GM23338 (cell line): ENCODE measurements at regions not wholly inside any gene's neighbourhood (a gene's known extent, or its start where the extent isn't known, plus 50 kb on each side); places are given as distances from the start of the nearest gene placed in this dataset.

Source experiments
- ATAC-seq: fragments of 200-7000 bp; cut with Tn5 transposase; 3 replicates; pipeline ENCODE4 v1.9.1; 2020
- DNase-seq: peaks from one replicate; pipeline ENCODE4 v3.0.0-alpha.2; 2015; ENCODE audit warnings: low spot score
- H2AFZ ChIP-seq: fragments of 200-600 bp; sonication (generic); 2 replicates; pipeline ENCODE4 v1.8.0; 2016; ENCODE audit warnings: antibody characterized with exemption, mild to moderate bottlenecking, moderate library complexity
- H3F3A ChIP-seq: fragments of 200-600 bp; sonication (generic); replicated peaks from 2 replicates; pipeline ENCODE4 v1.8.0; 2017; ENCODE audit warnings: antibody characterized with exemption, mixed run types, low read depth
- H3K27ac ChIP-seq: fragments of 200-600 bp; sonication (generic); 2 replicates; pipeline ENCODE4 v1.6.1; 2016; ENCODE audit warnings: low read depth
- H3K27me3 ChIP-seq: fragments of 200-600 bp; sonication (generic); 2 replicates; pipeline ENCODE4 v1.8.0; 2016; ENCODE audit warnings: mild to moderate bottlenecking, mixed run types, moderate library complexity; ENCODE audit not compliant: insufficient read depth
- H3K36me3 ChIP-seq: fragments of 200-600 bp; sonication (generic); 2 replicates; pipeline ENCODE4 v1.8.0; 2016; ENCODE audit warnings: mild to moderate bottlenecking; ENCODE audit not compliant: insufficient read depth
- H3K4me1 ChIP-seq: fragments of 200-600 bp; sonication (generic); 2 replicates; pipeline ENCODE4 v1.8.0; 2016; ENCODE audit warnings: mild to moderate bottlenecking, moderate library complexity; ENCODE audit not compliant: insufficient read depth
- H3K4me2 ChIP-seq: fragments of 200-600 bp; sonication (generic); 2 replicates; pipeline ENCODE4 v1.7.1; 2017; ENCODE audit warnings: mixed run types
- H3K4me3 ChIP-seq: fragments of 200-600 bp; sonication (generic); 2 replicates; pipeline ENCODE4 v1.6.1; 2016; ENCODE audit warnings: mixed run types
- H3K79me2 ChIP-seq: fragments of 200-600 bp; sonication (generic); replicated peaks from 2 replicates; pipeline ENCODE4 v1.8.0; 2017; ENCODE audit warnings: mild to moderate bottlenecking; ENCODE audit not compliant: insufficient read depth
- H3K9me2 ChIP-seq: fragments of 200-600 bp; sonication (generic); 2 replicates; pipeline ENCODE4 v1.8.0; 2017; ENCODE audit not compliant: insufficient read depth
- H4K20me1 ChIP-seq: fragments of 200-600 bp; sonication (generic); replicated peaks from 2 replicates; pipeline ENCODE4 v1.8.0; 2017; ENCODE audit warnings: mild to moderate bottlenecking; ENCODE audit not compliant: insufficient read depth
- H3K27ac Mint-ChIP-seq: 2 replicates; pipeline ENCODE4 v1.8.0; 2020; ENCODE audit warnings: inconsistent platforms, mild to moderate bottlenecking, moderate library complexity, mixed read lengths
- H3K27me3 Mint-ChIP-seq: 3 replicates; pipeline ENCODE4 v1.8.0; 2022; ENCODE audit warnings: low read depth, mild to moderate bottlenecking, moderate library complexity, mixed read lengths, inconsistent platforms; ENCODE audit not compliant: insufficient read depth, poor library complexity
- H3K36me3 Mint-ChIP-seq: 3 replicates; pipeline ENCODE4 v1.8.0; 2021; ENCODE audit warnings: low read depth, mild to moderate bottlenecking, inconsistent platforms, moderate library complexity, mixed read lengths
- H3K4me1 Mint-ChIP-seq: 3 replicates; pipeline ENCODE4 v1.8.0; 2020; ENCODE audit warnings: mild to moderate bottlenecking, inconsistent platforms, mixed read lengths
- H3K4me3 Mint-ChIP-seq: 3 replicates; pipeline ENCODE4 v1.8.0; 2021; ENCODE audit warnings: moderate library complexity, mild to moderate bottlenecking, inconsistent platforms, mixed read lengths
- H3K9me3 Mint-ChIP-seq: 3 replicates; pipeline ENCODE4 v1.8.0; 2020; ENCODE audit warnings: moderate library complexity, mild to moderate bottlenecking, inconsistent platforms, mixed read lengths
- CREB1 ChIP-seq: fragments of 250-450 bp; sonication (Bioruptor Pico); IDR thresholded peaks from 2 replicates; pipeline ENCODE4 v1.5.0; 2020; ENCODE audit warnings: low read depth, mild to moderate bottlenecking, moderate library complexity
- CTCF ChIP-seq, 2 experiments: fragments of 200-600 bp in 1 of 2; sonication (generic) in 1 of 2; conservative IDR thresholded peaks; 2 replicates each; pipeline versions ENCODE4 v1.5.1 to v1.6.1; 2016 to 2017; ENCODE audit warnings: antibody characterized with exemption in 2 of 2, low read depth in 2 of 2, mild to moderate bottlenecking in 2 of 2, moderate library complexity in 1 of 2
- JUNB ChIP-seq: IDR thresholded peaks from one replicate; pipeline ENCODE4 v1.6.1; 2016; ENCODE audit warnings: antibody characterized with exemption; ENCODE audit not compliant: unreplicated experiment
- NANOG ChIP-seq: IDR thresholded peaks from 2 replicates; pipeline ENCODE4 v1.6.1; 2016; ENCODE audit warnings: antibody characterized with exemption, borderline replicate concordance
- POLR2AphosphoS5 ChIP-seq: IDR thresholded peaks from 2 replicates; pipeline ENCODE4 v1.6.1; 2016; ENCODE audit warnings: antibody characterized with exemption, low read depth
- REST ChIP-seq: IDR thresholded peaks from one replicate; pipeline ENCODE4 v1.6.1; 2018; ENCODE audit warnings: antibody characterized with exemption; ENCODE audit not compliant: unreplicated experiment
- STAT1 ChIP-seq: IDR thresholded peaks from one replicate; pipeline ENCODE4 v1.6.1; 2016; ENCODE audit warnings: antibody characterized with exemption; ENCODE audit not compliant: unreplicated experiment
- ZNF331 ChIP-seq: fragments of 250-450 bp; sonication (Bioruptor Pico); IDR thresholded peaks from 2 replicates; pipeline ENCODE4 v1.5.0; 2020; ENCODE audit warnings: low read depth, mild to moderate bottlenecking, moderate library complexity
- TF ChIP-seq, protein P1 (sequence below): IDR thresholded peaks from 2 replicates; pipeline ENCODE4 v1.6.1; 2016; ENCODE audit warnings: antibody characterized with exemption

GRCh38 chr20:4412216-4412615 is 163.1 kb upstream of the ADRA1D start:
- no peaks in the 10 kb centered on the region for H3F3A ChIP-seq
- Mint-ChIP-seq H3K9me3 (peaks cover 11% of the 10 kb centered on the region), H3K4me1 (no peaks in the 10 kb centered on the region), H3K4me3 (no peak overlapping the region), H3K27ac (no peak overlapping the region), H3K36me3 (no peaks in the 10 kb centered on the region), H3K27me3 (peaks cover 1% of the 10 kb centered on the region)
- no peaks in the 10 kb centered on the region for H3K4me1 ChIP-seq
- H3K4me2 ChIP-seq = no peak overlapping the region
- no peaks in the 10 kb centered on the region for H3K27me3 ChIP-seq
- H4K20me1 ChIP-seq = no peaks in the 10 kb centered on the region
- no peak for DNase-seq
- H2AFZ ChIP-seq = no peak overlapping the region
- ATAC-seq = no peak
- H3K79me2 ChIP-seq = no peaks in the 10 kb centered on the region
- no peaks in the 10 kb centered on the region; the same call in 1 of the 2 replicates for H3K9me2 ChIP-seq
- H3K4me3 ChIP-seq = no peak overlapping the region
- H3K27ac ChIP-seq = no peak overlapping the region
- H3K36me3 ChIP-seq = no peaks in the 10 kb centered on the region
- TF ChIP-seq JUNB (no peak), CREB1 (CRISPR knock-in tag) (no peak), POLR2AphosphoS5 (no peak), ZNF331 (CRISPR knock-in tag) (no peak), REST (no peak), NANOG (no peak), STAT1 (no peak)

DNA sequence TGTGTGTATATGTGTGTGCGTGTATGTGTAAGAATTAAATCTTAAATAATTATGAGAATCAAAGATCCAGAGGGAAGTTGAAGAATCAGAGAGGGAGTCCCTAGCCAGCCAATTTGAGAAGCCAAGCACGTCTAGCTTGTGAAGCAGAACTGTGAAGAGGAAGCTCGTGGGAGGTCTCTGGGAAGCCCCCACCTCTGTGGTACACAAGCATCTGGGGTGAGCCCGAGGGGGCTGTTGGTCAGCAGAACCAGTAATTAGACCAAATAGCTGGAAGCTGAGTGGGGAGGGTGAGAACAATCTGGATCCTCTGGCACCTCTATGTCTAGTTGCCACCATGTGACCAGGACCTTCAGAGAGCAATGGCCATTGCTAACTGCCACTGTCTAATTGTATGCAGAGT is 162.7 kb upstream of the ADRA1D start:
- Histone ChIP-seq H2AFZ (no peak overlapping the region), H4K20me1 (no peaks in the 10 kb centered on the region), H3F3A (no peaks in the 10 kb centered on the region), H3K27ac (no peak overlapping the region), H3K4me1 (no peaks in the 10 kb centered on the region), H3K36me3 (no peaks in the 10 kb centered on the region), H3K27me3 (no peaks in the 10 kb centered on the region), H3K79me2 (no peaks in the 10 kb centered on the region), H3K9me2 (peaks cover 2% of the 10 kb centered on the region; the same call in 1 of the 2 replicates), H3K4me2 (no peak overlapping the region), H3K4me3 (no peak overlapping the region)
- ATAC-seq = no peak
- Mint-ChIP-seq H3K4me3 (no peak overlapping the region), H3K4me1 (no peaks in the 10 kb centered on the region), H3K9me3 (peaks cover 10% of the 10 kb centered on the region), H3K36me3 (no peaks in the 10 kb centered on the region), H3K27me3 (peaks cover 1% of the 10 kb centered on the region), H3K27ac (no peak overlapping the region)
- no peak for DNase-seq
- TF ChIP-seq, protein P1, sequence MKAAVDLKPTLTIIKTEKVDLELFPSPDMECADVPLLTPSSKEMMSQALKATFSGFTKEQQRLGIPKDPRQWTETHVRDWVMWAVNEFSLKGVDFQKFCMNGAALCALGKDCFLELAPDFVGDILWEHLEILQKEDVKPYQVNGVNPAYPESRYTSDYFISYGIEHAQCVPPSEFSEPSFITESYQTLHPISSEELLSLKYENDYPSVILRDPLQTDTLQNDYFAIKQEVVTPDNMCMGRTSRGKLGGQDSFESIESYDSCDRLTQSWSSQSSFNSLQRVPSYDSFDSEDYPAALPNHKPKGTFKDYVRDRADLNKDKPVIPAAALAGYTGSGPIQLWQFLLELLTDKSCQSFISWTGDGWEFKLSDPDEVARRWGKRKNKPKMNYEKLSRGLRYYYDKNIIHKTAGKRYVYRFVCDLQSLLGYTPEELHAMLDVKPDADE = no peak
- no peak for TF ChIP-seq REST
- no peak for TF ChIP-seq CTCF (conservative IDR thresholded peaks at IDR 0.05; ENCODE audit: low read depth in 2 of 2)
